Loucy (cell line): ENCODE measurements at regions not wholly inside any gene's neighbourhood (a gene's known extent, or its start where the extent isn't known, plus 50 kb on each side); places are given as distances from the start of the nearest gene placed in this dataset.

Experiments
- H2AFZ ChIP-seq: fragments of 200-600 bp; sonication (generic); 2 replicates; pipeline ENCODE4 v1.6.0; 2016; ENCODE audit warnings: antibody characterized with exemption, mild to moderate bottlenecking, low read length, moderate library complexity
- H3F3A ChIP-seq: fragments of 200-600 bp; 2 replicates; pipeline ENCODE4 v1.6.0; 2016; ENCODE audit warnings: antibody characterized with exemption, low read depth, mild to moderate bottlenecking
- H3K27me3 ChIP-seq: fragments of 200-600 bp; sonication (generic); 2 replicates; pipeline ENCODE4 v1.6.1; 2014; ENCODE audit warnings: low read length, mild to moderate bottlenecking; ENCODE audit not compliant: insufficient read depth, poor library complexity, severe bottlenecking
- H3K36me3 ChIP-seq: fragments of 200-600 bp; sonication (generic); 2 replicates; pipeline ENCODE4 v1.6.1; 2016; ENCODE audit warnings: low read length; ENCODE audit not compliant: insufficient read depth
- H3K4me1 ChIP-seq: fragments of 200-600 bp; sonication (generic); 2 replicates; pipeline ENCODE4 v1.5.1; 2014; ENCODE audit warnings: low read length, mild to moderate bottlenecking; ENCODE audit not compliant: insufficient read depth, poor library complexity, severe bottlenecking
- H3K4me2 ChIP-seq: fragments of 200-600 bp; sonication (generic); 2 replicates; pipeline ENCODE4 v1.6.0; 2014; ENCODE audit warnings: antibody characterized with exemption, low read length, low read depth, mild to moderate bottlenecking; ENCODE audit not compliant: poor library complexity, severe bottlenecking
- H3K4me3 ChIP-seq: fragments of 200-600 bp; sonication (generic); 2 replicates; pipeline ENCODE4 v1.5.1; 2014; ENCODE audit warnings: low read length, mild to moderate bottlenecking, mixed read lengths; ENCODE audit not compliant: poor library complexity, severe bottlenecking
- H3K79me2 ChIP-seq: fragments of 200-600 bp; sonication (generic); 2 replicates; pipeline ENCODE4 v1.6.1; 2014; ENCODE audit warnings: low read length; ENCODE audit not compliant: insufficient read depth
- H3K9ac ChIP-seq: fragments of 200-600 bp; sonication (generic); 2 replicates; pipeline ENCODE4 v1.6.0; 2014; ENCODE audit warnings: mild to moderate bottlenecking, low read depth, low read length, moderate library complexity; ENCODE audit not compliant: poor library complexity, severe bottlenecking
- H3K9me2 ChIP-seq: fragments of 200-600 bp; sonication (generic); replicated peaks from 2 replicates; pipeline ENCODE4 v1.6.1; 2016; ENCODE audit warnings: low read depth, low read length, mixed read lengths
- H3K9me3 ChIP-seq: fragments of 200-600 bp; sonication (generic); 2 replicates; pipeline ENCODE4 v1.6.1; 2014; ENCODE audit warnings: mild to moderate bottlenecking, antibody characterized with exemption, low read length, low read depth; ENCODE audit not compliant: insufficient read depth
- H4K20me1 ChIP-seq: fragments of 200-600 bp; sonication (generic); 2 replicates; pipeline ENCODE4 v1.6.0; 2014; ENCODE audit warnings: antibody characterized with exemption, low read length, mild to moderate bottlenecking; ENCODE audit not compliant: insufficient read depth, poor library complexity, severe bottlenecking
- CTCF ChIP-seq: fragments of 200-600 bp; sonication (generic); conservative IDR thresholded peaks from 2 replicates; pipeline ENCODE4 v1.5.1; 2014; ENCODE audit warnings: mild to moderate bottlenecking, antibody characterized with exemption, low read length
- EZH2phosphoT487 ChIP-seq: fragments of 200-600 bp; IDR thresholded peaks from 2 replicates; pipeline ENCODE4 v1.6.1; 2018; ENCODE audit warnings: antibody characterized with exemption, mild to moderate bottlenecking, moderate library complexity, borderline replicate concordance

- Histone ChIP-seq H3K9me3 (no peaks in the 10 kb centered on the region), H4K20me1 (no peaks in the 10 kb centered on the region), H3K27me3 (peaks cover 5% of the 10 kb centered on the region), H3K4me2 (no peak overlapping the region), H3F3A (no peaks in the 10 kb centered on the region), H2AFZ (no peak overlapping the region), H3K9me2 (no peaks in the 10 kb centered on the region), H3K4me3 (no peak overlapping the region), H3K9ac (no peak overlapping the region), H3K79me2 (no peaks in the 10 kb centered on the region), H3K36me3 (no peaks in the 10 kb centered on the region), H3K4me1 (no peaks in the 10 kb centered on the region)
- no peak for TF ChIP-seq EZH2phosphoT487
- TF ChIP-seq CTCF: no peak
Observed at GRCh38 chr2:129891341-129892320, 87.8 kb upstream of the RAB6C start.

DNA sequence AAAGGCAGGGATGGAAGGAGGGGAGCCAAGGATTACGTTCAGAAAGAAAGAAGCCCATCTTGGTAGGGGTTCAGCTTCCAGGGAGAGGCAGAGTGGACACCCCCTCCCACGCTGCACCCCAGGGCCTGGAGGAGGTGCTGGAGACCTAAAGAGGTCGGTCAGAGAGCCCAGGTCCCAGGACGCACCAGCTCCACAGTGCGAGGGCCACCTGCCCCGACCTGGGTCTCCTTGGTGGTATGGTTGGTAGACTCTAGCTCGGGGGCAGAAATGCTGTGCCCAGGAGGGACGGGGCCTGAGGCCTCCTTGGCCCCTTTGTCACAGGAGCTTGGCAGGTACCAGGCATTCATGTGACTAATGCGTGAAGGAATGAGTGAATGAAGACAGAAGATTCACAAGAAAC, 87.1 kb upstream of the RAB6C start:
- H3K4me2 ChIP-seq: no peak overlapping the region
- H3K27me3 ChIP-seq: peaks cover 5% of the 10 kb centered on the region

DNA sequence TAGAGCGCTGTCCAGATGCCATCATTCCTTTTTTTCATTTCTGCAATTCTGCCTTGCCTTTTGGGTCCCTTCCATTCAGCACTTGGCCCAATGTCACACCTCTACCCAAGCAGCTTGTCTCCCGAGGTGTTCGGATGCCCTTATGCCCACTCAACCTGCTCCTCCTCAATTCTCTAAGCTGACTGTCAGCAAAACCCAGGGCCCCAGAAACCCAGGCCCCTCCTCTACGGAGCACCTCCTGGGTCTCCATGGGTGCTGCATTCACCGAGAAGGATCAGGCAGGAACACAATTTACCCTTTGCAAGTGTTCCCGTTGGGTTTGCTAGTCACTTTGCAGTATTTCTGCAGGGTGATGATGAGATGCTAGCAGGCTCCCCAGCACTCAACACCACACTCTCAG, 86.7 kb upstream of the RAB6C start:
- Histone ChIP-seq H3K36me3 (no peaks in the 10 kb centered on the region), H4K20me1 (no peaks in the 10 kb centered on the region), H3K79me2 (no peaks in the 10 kb centered on the region), H3K9me2 (no peaks in the 10 kb centered on the region), H3K4me1 (no peaks in the 10 kb centered on the region), H3F3A (no peaks in the 10 kb centered on the region), H2AFZ (no peak overlapping the region), H3K9ac (no peak overlapping the region), H3K4me2 (no peak overlapping the region), H3K27me3 (peaks cover 5% of the 10 kb centered on the region), H3K4me3 (no peak overlapping the region), H3K9me3 (no peaks in the 10 kb centered on the region)
- no peak for TF ChIP-seq EZH2phosphoT487
- TF ChIP-seq CTCF: no peak

More for the DNA sequence above, 87.1 kb upstream of the RAB6C start:
- H3K36me3 ChIP-seq: no peaks in the 10 kb centered on the region
- no peaks in the 10 kb centered on the region for H3F3A ChIP-seq
- no peaks in the 10 kb centered on the region for H3K9me3 ChIP-seq
- H2AFZ ChIP-seq: no peak overlapping the region
- H3K79me2 ChIP-seq: no peaks in the 10 kb centered on the region
- no peaks in the 10 kb centered on the region for H4K20me1 ChIP-seq
- TF ChIP-seq EZH2phosphoT487 (no peak), CTCF (no peak)
- H3K4me1 ChIP-seq: no peaks in the 10 kb centered on the region
- H3K9me2 ChIP-seq: no peaks in the 10 kb centered on the region
- H3K9ac ChIP-seq: no peak overlapping the region
- H3K4me3 ChIP-seq: no peak overlapping the region
